PC-3 (cell line): ENCODE measurements at regions not wholly inside any gene's neighbourhood (a gene's known extent, or its start where the extent isn't known, plus 50 kb on each side); places are given as distances from the start of the nearest gene placed in this dataset.
A peak's percentile ranks its signal among the peaks of the same experiment; 100 is the strongest.

ENCODE experiments used
- ATAC-seq: fragments of 200-7000 bp; cut with Tn5 transposase; 2 replicates; pipeline ENCODE4 v1.9.1; 2020; ENCODE audit warnings: mild to moderate bottlenecking, moderate library complexity
- BruUV-seq: library from RNA; stranded (reverse); fragments of 400-500 nt; replicated peaks from 2 replicates; lab custom pipeline; 2021; lab: Mats Ljungman, UMichigan
- CTCF ChIA-PET: fragments of 300-600 bp; sonication (Branson Sonifier 250); formaldehyde crosslinking; loops from one replicate; lab custom pipeline; 2022; ENCODE audit warnings: antibody characterized with exemption; lab: Charles Lee
- POLR2A ChIA-PET: fragments of 300-600 bp; sonication (Branson Sonifier 250); formaldehyde crosslinking; loops from one replicate; lab custom pipeline; 2022; ENCODE audit warnings: antibody characterized with exemption; ENCODE audit not compliant: unreplicated experiment; lab: Charles Lee
- DNase-seq: peaks from one replicate; pipeline ENCODE4 v3.0.0-alpha.2; 2015
- H2AFZ ChIP-seq: fragments of 300-600 bp; sonication (generic); 2 replicates; pipeline ENCODE4 v1.6.0; 2016; ENCODE audit warnings: antibody characterized with exemption, low read length
- H3F3A ChIP-seq: fragments of 300-600 bp; sonication (generic); one replicate; pipeline ENCODE4 v1.6.0; 2017; ENCODE audit warnings: antibody characterized with exemption, low read length, control low read depth, mild to moderate bottlenecking; ENCODE audit not compliant: unreplicated experiment
- H3K27ac ChIP-seq: fragments of 300-600 bp; sonication (generic); 2 replicates; pipeline ENCODE4 v1.5.1; 2016; ENCODE audit warnings: mild to moderate bottlenecking, low read length
- H3K27me3 ChIP-seq: fragments of 300-600 bp; sonication (generic); 2 replicates; pipeline ENCODE4 v1.6.1; 2016; ENCODE audit warnings: low read length, mixed read lengths
- H3K36me3 ChIP-seq: fragments of 300-600 bp; sonication (generic); 2 replicates; pipeline ENCODE4 v1.6.1; 2016; ENCODE audit warnings: low read depth, mixed run types, low read length, mixed read lengths
- H3K4me1 ChIP-seq: fragments of 300-600 bp; sonication (generic); 2 replicates; pipeline ENCODE4 v1.5.1; 2016; ENCODE audit warnings: low read length; ENCODE audit not compliant: insufficient read depth
- H3K4me2 ChIP-seq: fragments of 300-600 bp; sonication (generic); 2 replicates; pipeline ENCODE4 v1.6.0; 2016; ENCODE audit warnings: low read length
- H3K4me3 ChIP-seq: fragments of 300-600 bp; sonication (generic); 2 replicates; pipeline ENCODE4 v1.5.1; 2016; ENCODE audit warnings: mild to moderate bottlenecking, low read length, mixed read lengths
- H3K79me2 ChIP-seq: fragments of 300-600 bp; sonication (generic); 2 replicates; pipeline ENCODE4 v1.6.1; 2017; ENCODE audit warnings: low read length, mixed read lengths
- H3K9ac ChIP-seq: fragments of 300-600 bp; sonication (generic); 2 replicates; pipeline ENCODE4 v1.6.0; 2016; ENCODE audit warnings: mild to moderate bottlenecking, low read length
- H3K9me2 ChIP-seq: fragments of 300-600 bp; sonication (generic); replicated peaks from 2 replicates; pipeline ENCODE4 v1.6.1; 2016; ENCODE audit warnings: mixed run types, low read length, mixed read lengths
- H3K9me3 ChIP-seq: fragments of 300-600 bp; sonication (generic); 2 replicates; pipeline ENCODE4 v1.6.1; 2016; ENCODE audit warnings: low read length, mixed read lengths
- H4K20me1 ChIP-seq: fragments of 300-600 bp; sonication (generic); 2 replicates; pipeline ENCODE4 v1.6.1; 2016; ENCODE audit warnings: low read length, mixed read lengths
- CTCF ChIP-seq: fragments of 300-600 bp; sonication (generic); conservative IDR thresholded peaks from 2 replicates; pipeline ENCODE4 v1.5.1; 2017; ENCODE audit warnings: antibody characterized with exemption, low read depth, mild to moderate bottlenecking, low read length
- EZH2 ChIP-seq: fragments of 300-600 bp; sonication (generic); IDR thresholded peaks from one replicate; pipeline ENCODE4 v1.6.1; 2017; ENCODE audit warnings: antibody characterized with exemption, mild to moderate bottlenecking, low read length; ENCODE audit not compliant: unreplicated experiment
- EZH2phosphoT487 ChIP-seq: fragments of 300-600 bp; sonication (generic); IDR thresholded peaks from 2 replicates; pipeline ENCODE4 v1.6.1; 2018; ENCODE audit warnings: mild to moderate bottlenecking, antibody characterized with exemption, low read length, borderline replicate concordance
- intact Hi-C: fragments of 100-400 bp; cut with micrococcal nuclease; formaldehyde crosslinking; loops from 2 replicates; pipeline ENCODE4 v1.9.0; 2023

GRCh38 chr9:75238311-75238976 is 150.1 kb downstream of the OSTF1 start:
- Histone ChIP-seq H3K9me3 (no peaks in the 10 kb centered on the region), H3F3A (no peaks in the 10 kb centered on the region), H3K27me3 (no peaks in the 10 kb centered on the region), H3K9me2 (no peaks in the 10 kb centered on the region), H2AFZ (no peak overlapping the region), H3K36me3 (no peaks in the 10 kb centered on the region), H3K27ac (no peak overlapping the region), H3K4me1 (no peaks in the 10 kb centered on the region; the same call in 1 of the 2 replicates), H4K20me1 (no peaks in the 10 kb centered on the region), H3K4me3 (no peak overlapping the region), H3K9ac (no peak overlapping the region), H3K79me2 (no peaks in the 10 kb centered on the region), H3K4me2 (no peak overlapping the region)
- CTCF ChIA-PET, result interaction anchor here (1.0 kb wide), 1 partner anchor 36 kb away, joined by 3 read pairs; no protein-coding TSS in a partner anchor
- no TSS peak for BruUV-seq
- TF ChIP-seq EZH2 (no peak), EZH2phosphoT487 (no peak), CTCF (peak; percentile 64)
- peak; percentile 91 for ATAC-seq
- DNase-seq, result peak; percentile 80
- POLR2A ChIA-PET, result no interaction called here
- intact Hi-C loops, result loop anchor here (1.0 kb wide), 1 partner anchor 37 kb away; no protein-coding TSS in a partner anchor

- BruUV-seq, result no TSS peak
- Histone ChIP-seq H3K4me3 (no peak overlapping the region), H3K9me2 (no peaks in the 10 kb centered on the region), H3F3A (no peaks in the 10 kb centered on the region), H3K9me3 (no peaks in the 10 kb centered on the region), H3K27ac (no peak overlapping the region), H3K79me2 (no peaks in the 10 kb centered on the region), H3K4me2 (no peak overlapping the region), H3K36me3 (no peaks in the 10 kb centered on the region), H2AFZ (no peak overlapping the region), H4K20me1 (no peaks in the 10 kb centered on the region), H3K4me1 (no peaks in the 10 kb centered on the region; the same call in 1 of the 2 replicates), H3K27me3 (no peaks in the 10 kb centered on the region), H3K9ac (no peak overlapping the region)
- intact Hi-C loops, result no loop called here
- DNase-seq (peak; percentile 60), ATAC-seq (no peak)
- ChIA-PET POLR2A (no interaction called here), CTCF (no interaction called here)
- TF ChIP-seq EZH2phosphoT487 (no peak), EZH2 (no peak), CTCF (no peak)
Observed at GRCh38 chr9:75239176-75239575, 150.9 kb downstream of the OSTF1 start.

GRCh38 chr9:75242426-75242825 is 154.1 kb downstream of the OSTF1 start:
- BruUV-seq, result no TSS peak
- Histone ChIP-seq H3K36me3 (no peaks in the 10 kb centered on the region), H3K27me3 (no peaks in the 10 kb centered on the region), H3K9me3 (no peaks in the 10 kb centered on the region), H3K9ac (no peak overlapping the region), H3K4me1 (no peaks in the 10 kb centered on the region; the same call in 1 of the 2 replicates), H3K9me2 (no peaks in the 10 kb centered on the region), H3F3A (no peaks in the 10 kb centered on the region), H4K20me1 (no peaks in the 10 kb centered on the region), H3K4me2 (no peak overlapping the region), H3K79me2 (no peaks in the 10 kb centered on the region), H2AFZ (no peak overlapping the region), H3K27ac (no peak overlapping the region), H3K4me3 (no peak overlapping the region)
- TF ChIP-seq CTCF, result no peak
- no peak for TF ChIP-seq EZH2
- intact Hi-C loops, result loop anchor here (5.0 kb wide), 1 partner anchor 55 kb away; no protein-coding TSS in a partner anchor
- ATAC-seq (no peak), DNase-seq (no peak)
- ChIA-PET CTCF (no interaction called here), POLR2A (no interaction called here)
